Spleen (tissue), 7 donors: ENCODE measurements at regions not wholly inside any gene's neighbourhood (a gene's known extent, or its start where the extent isn't known, plus 50 kb on each side); places are given as distances from the start of the nearest gene placed in this dataset.

Experiments
- POLR2A ChIP-seq, 3 donors: fragments of 450-650 bp; IDR thresholded peaks; one replicate each; pipeline ENCODE4 v1.5.1; 2017; ENCODE audit warnings: antibody characterized with exemption in 3 of 3, mild to moderate bottlenecking in 1 of 3
- TF ChIP-seq, protein P1 (sequence below), 11 experiments: fragments of 200-600 bp in 7 of 11; fragments of 450-650 bp in 4 of 11; sonication (generic) in 4 of 11; IDR thresholded peaks in 8 of 11; conservative IDR thresholded peaks in 3 of 11; 1 replicate in 7 of 11; 2 replicates in 4 of 11; pipeline versions ENCODE4 v1.4.0 to v1.8.0; 2016 to 2021; ENCODE audit warnings: antibody characterized with exemption in 11 of 11, inconsistent platforms in 4 of 11, mild to moderate bottlenecking in 1 of 11
- donor health status: DM: no; HTN: no; CAD: no; lungs with moderate emphysema.
- donor health status: DM: no; HTN: no; CAD: no.
- donor health status: DM: no; HTN: no; CAD: no.

GRCh38 chr13:52975969-52976368 is 52.6 kb upstream of the OLFM4 start:
- TF ChIP-seq, protein P1, sequence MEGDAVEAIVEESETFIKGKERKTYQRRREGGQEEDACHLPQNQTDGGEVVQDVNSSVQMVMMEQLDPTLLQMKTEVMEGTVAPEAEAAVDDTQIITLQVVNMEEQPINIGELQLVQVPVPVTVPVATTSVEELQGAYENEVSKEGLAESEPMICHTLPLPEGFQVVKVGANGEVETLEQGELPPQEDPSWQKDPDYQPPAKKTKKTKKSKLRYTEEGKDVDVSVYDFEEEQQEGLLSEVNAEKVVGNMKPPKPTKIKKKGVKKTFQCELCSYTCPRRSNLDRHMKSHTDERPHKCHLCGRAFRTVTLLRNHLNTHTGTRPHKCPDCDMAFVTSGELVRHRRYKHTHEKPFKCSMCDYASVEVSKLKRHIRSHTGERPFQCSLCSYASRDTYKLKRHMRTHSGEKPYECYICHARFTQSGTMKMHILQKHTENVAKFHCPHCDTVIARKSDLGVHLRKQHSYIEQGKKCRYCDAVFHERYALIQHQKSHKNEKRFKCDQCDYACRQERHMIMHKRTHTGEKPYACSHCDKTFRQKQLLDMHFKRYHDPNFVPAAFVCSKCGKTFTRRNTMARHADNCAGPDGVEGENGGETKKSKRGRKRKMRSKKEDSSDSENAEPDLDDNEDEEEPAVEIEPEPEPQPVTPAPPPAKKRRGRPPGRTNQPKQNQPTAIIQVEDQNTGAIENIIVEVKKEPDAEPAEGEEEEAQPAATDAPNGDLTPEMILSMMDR (IDR thresholded peaks at IDR 0.05 in 8 of 11, conservative IDR thresholded peaks at IDR 0.05 in 3 of 11): no peak
- no peak for TF ChIP-seq POLR2A (IDR thresholded peaks at IDR 0.05)
